Chondrocyte (in vitro differentiated cells): ENCODE measurements at regions not wholly inside any gene's neighbourhood (a gene's known extent, or its start where the extent isn't known, plus 50 kb on each side); places are given as distances from the start of the nearest gene placed in this dataset.
A peak's percentile ranks its signal among the peaks of the same experiment; 100 is the strongest.

ENCODE experiments used
- DNase-seq: peaks from one replicate; pipeline ENCODE4 v3.0.0; 2021; ENCODE audit warnings: mixed read lengths, low spot score
- H3K27ac Mint-ChIP-seq: one replicate; pipeline ENCODE4 v1.8.0; 2021; ENCODE audit warnings: mild to moderate bottlenecking, moderate library complexity, mixed read lengths; ENCODE audit not compliant: unreplicated experiment
- H3K27me3 Mint-ChIP-seq: 2 replicates; pipeline ENCODE4 v1.8.0; 2021; ENCODE audit warnings: low read depth, mixed read lengths
- H3K36me3 Mint-ChIP-seq: 2 replicates; pipeline ENCODE4 v1.8.0; 2021; ENCODE audit warnings: low read depth, mixed read lengths
- H3K4me1 Mint-ChIP-seq: 2 replicates; pipeline ENCODE4 v1.8.0; 2021; ENCODE audit warnings: low read depth, mild to moderate bottlenecking, mixed read lengths
- H3K4me3 Mint-ChIP-seq: one replicate; pipeline ENCODE4 v1.8.0; 2021; ENCODE audit warnings: mild to moderate bottlenecking, moderate library complexity, mixed read lengths; ENCODE audit not compliant: unreplicated experiment
- H3K9me3 Mint-ChIP-seq: 2 replicates; pipeline ENCODE4 v1.8.0; 2021; ENCODE audit warnings: low read depth, mixed read lengths
- CTCF ChIP-seq: fragments of 200-600 bp; sonication (generic); IDR thresholded peaks from 2 replicates; pipeline ENCODE4 v1.5.0; 2021; ENCODE audit warnings: antibody characterized with exemption, mild to moderate bottlenecking, moderate library complexity

GRCh38 chr15:70528270-70528706 is 235.1 kb downstream of the UACA start:
- no peak overlapping the region for H3K27ac Mint-ChIP-seq
- no peak for TF ChIP-seq CTCF
- no peak overlapping the region for H3K4me3 Mint-ChIP-seq
- H3K36me3 Mint-ChIP-seq = no peaks in the 10 kb centered on the region
- H3K27me3 Mint-ChIP-seq = peaks cover 15% of the 10 kb centered on the region
- peaks cover 25% of the 10 kb centered on the region for H3K4me1 Mint-ChIP-seq
- DNase-seq = no peak
- H3K9me3 Mint-ChIP-seq = no peaks in the 10 kb centered on the region

GRCh38 chr15:70526974-70527325 is 236.4 kb downstream of the UACA start:
- Mint-ChIP-seq H3K27me3 (peaks cover 13% of the 10 kb centered on the region), H3K9me3 (no peaks in the 10 kb centered on the region), H3K36me3 (peaks cover 3% of the 10 kb centered on the region), H3K4me1 (peaks cover 25% of the 10 kb centered on the region), H3K4me3 (peak overlapping the region; percentile 34), H3K27ac (no peak overlapping the region)
- TF ChIP-seq CTCF = no peak
- DNase-seq = no peak

- DNase-seq = no peak
- peaks cover 14% of the 10 kb centered on the region for H3K27me3 Mint-ChIP-seq
- peaks cover 25% of the 10 kb centered on the region for H3K4me1 Mint-ChIP-seq
- H3K4me3 Mint-ChIP-seq = peak overlapping the region; percentile 34
- TF ChIP-seq CTCF = no peak
- H3K36me3 Mint-ChIP-seq = peaks cover 3% of the 10 kb centered on the region
- H3K9me3 Mint-ChIP-seq = no peaks in the 10 kb centered on the region
- no peak overlapping the region for H3K27ac Mint-ChIP-seq
Observed at GRCh38 chr15:70526221-70526973, 237.0 kb downstream of the UACA start.

GRCh38 chr15:70525551-70525950 is 237.8 kb downstream of the UACA start:
- no peak for DNase-seq
- Mint-ChIP-seq H3K36me3 (peaks cover 3% of the 10 kb centered on the region), H3K9me3 (no peaks in the 10 kb centered on the region), H3K27me3 (peaks cover 14% of the 10 kb centered on the region), H3K27ac (no peak overlapping the region), H3K4me1 (peaks cover 25% of the 10 kb centered on the region), H3K4me3 (no peak overlapping the region)
- TF ChIP-seq CTCF = no peak

- DNase-seq = no peak
- H3K27me3 Mint-ChIP-seq = peaks cover 20% of the 10 kb centered on the region
Observed at GRCh38 chr15:70524470-70524869, 238.9 kb downstream of the UACA start.

More at GRCh38 chr15:70524470-70524869, 238.9 kb downstream of the UACA start:
- no peak overlapping the region for H3K4me3 Mint-ChIP-seq
- TF ChIP-seq CTCF = no peak
- H3K27ac Mint-ChIP-seq = no peak overlapping the region
- H3K4me1 Mint-ChIP-seq = peaks cover 25% of the 10 kb centered on the region
- H3K36me3 Mint-ChIP-seq = peaks cover 3% of the 10 kb centered on the region
- no peaks in the 10 kb centered on the region for H3K9me3 Mint-ChIP-seq
